ENCODE measurements at regions not wholly inside any gene's neighbourhood (a gene's known extent, or its start where the extent isn't known, plus 50 kb on each side); places are given as distances from the start of the nearest gene placed in this dataset.

DNA sequence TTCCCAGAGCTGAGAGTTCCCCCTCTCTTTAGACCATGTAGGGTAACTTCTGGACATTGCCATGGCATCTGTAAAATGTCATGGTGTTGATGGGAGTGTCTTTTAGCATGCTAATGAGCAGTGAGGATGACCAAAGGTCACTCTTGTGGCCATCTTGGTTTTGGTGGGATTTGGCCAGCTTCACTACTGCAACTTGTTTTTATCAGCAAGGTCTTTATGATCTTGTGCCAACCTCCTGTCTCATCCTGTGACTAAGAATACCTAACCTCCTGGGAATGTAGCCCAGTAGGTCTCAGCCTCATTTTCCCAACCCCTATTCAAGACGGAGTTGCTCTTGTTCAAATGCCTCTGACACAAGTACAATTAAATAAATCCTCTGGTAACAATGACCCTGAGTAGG lies 244.4 kb downstream of the NEDD1 start:
- TF ChIP-seq PPARA (CRISPR knock-in tag; IDR thresholded peaks at IDR 0.05; ENCODE audit: borderline replicate concordance) (no peak), ZNF70 (CRISPR knock-in tag; IDR thresholded peaks at IDR 0.05) (no peak), RARB (CRISPR knock-in tag; IDR thresholded peaks at IDR 0.05) (no peak), ISL1 (CRISPR knock-in tag; IDR thresholded peaks at IDR 0.05) (no peak), CSDC2 (CRISPR knock-in tag; IDR thresholded peaks at IDR 0.05) (no peak), GLIS3 (CRISPR knock-in tag; IDR thresholded peaks at IDR 0.05) (no peak), ESRRG (CRISPR knock-in tag; IDR thresholded peaks at IDR 0.05) (no peak), ZC3H10 (CRISPR knock-in tag; IDR thresholded peaks at IDR 0.05) (no peak), ZNF565 (CRISPR knock-in tag; conservative IDR thresholded peaks at IDR 0.05; ENCODE audit: low read depth) (no peak), BACH2 (CRISPR knock-in tag; IDR thresholded peaks at IDR 0.05; ENCODE audit: borderline replicate concordance) (no peak), SNAI2 (CRISPR knock-in tag; IDR thresholded peaks at IDR 0.05) (no peak), ZFP3 (CRISPR knock-in tag; IDR thresholded peaks at IDR 0.05) (no peak), ARNTL (CRISPR knock-in tag; IDR thresholded peaks at IDR 0.05; ENCODE audit: borderline replicate concordance, low read depth) (no peak), TOX (CRISPR knock-in tag; IDR thresholded peaks at IDR 0.05; ENCODE audit: borderline replicate concordance) (no peak), ZNF8 (CRISPR knock-in tag; IDR thresholded peaks at IDR 0.05) (no peak)
- TF ChIP-seq, protein P1, sequence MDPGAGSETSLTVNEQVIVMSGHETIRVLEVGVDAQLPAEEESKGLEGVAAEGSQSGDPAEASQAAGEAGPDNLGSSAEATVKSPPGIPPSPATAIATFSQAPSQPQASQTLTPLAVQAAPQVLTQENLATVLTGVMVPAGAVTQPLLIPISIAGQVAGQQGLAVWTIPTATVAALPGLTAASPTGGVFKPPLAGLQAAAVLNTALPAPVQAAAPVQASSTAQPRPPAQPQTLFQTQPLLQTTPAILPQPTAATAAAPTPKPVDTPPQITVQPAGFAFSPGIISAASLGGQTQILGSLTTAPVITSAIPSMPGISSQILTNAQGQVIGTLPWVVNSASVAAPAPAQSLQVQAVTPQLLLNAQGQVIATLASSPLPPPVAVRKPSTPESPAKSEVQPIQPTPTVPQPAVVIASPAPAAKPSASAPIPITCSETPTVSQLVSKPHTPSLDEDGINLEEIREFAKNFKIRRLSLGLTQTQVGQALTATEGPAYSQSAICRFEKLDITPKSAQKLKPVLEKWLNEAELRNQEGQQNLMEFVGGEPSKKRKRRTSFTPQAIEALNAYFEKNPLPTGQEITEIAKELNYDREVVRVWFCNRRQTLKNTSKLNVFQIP (CRISPR knock-in tag; IDR thresholded peaks at IDR 0.05; ENCODE audit: borderline replicate concordance, low read depth), result no peak
- TF ChIP-seq, protein P2, sequence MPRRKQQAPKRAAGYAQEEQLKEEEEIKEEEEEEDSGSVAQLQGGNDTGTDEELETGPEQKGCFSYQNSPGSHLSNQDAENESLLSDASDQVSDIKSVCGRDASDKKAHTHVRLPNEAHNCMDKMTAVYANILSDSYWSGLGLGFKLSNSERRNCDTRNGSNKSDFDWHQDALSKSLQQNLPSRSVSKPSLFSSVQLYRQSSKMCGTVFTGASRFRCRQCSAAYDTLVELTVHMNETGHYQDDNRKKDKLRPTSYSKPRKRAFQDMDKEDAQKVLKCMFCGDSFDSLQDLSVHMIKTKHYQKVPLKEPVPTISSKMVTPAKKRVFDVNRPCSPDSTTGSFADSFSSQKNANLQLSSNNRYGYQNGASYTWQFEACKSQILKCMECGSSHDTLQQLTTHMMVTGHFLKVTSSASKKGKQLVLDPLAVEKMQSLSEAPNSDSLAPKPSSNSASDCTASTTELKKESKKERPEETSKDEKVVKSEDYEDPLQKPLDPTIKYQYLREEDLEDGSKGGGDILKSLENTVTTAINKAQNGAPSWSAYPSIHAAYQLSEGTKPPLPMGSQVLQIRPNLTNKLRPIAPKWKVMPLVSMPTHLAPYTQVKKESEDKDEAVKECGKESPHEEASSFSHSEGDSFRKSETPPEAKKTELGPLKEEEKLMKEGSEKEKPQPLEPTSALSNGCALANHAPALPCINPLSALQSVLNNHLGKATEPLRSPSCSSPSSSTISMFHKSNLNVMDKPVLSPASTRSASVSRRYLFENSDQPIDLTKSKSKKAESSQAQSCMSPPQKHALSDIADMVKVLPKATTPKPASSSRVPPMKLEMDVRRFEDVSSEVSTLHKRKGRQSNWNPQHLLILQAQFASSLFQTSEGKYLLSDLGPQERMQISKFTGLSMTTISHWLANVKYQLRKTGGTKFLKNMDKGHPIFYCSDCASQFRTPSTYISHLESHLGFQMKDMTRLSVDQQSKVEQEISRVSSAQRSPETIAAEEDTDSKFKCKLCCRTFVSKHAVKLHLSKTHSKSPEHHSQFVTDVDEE (CRISPR knock-in tag; IDR thresholded peaks at IDR 0.05), result no peak

DNA sequence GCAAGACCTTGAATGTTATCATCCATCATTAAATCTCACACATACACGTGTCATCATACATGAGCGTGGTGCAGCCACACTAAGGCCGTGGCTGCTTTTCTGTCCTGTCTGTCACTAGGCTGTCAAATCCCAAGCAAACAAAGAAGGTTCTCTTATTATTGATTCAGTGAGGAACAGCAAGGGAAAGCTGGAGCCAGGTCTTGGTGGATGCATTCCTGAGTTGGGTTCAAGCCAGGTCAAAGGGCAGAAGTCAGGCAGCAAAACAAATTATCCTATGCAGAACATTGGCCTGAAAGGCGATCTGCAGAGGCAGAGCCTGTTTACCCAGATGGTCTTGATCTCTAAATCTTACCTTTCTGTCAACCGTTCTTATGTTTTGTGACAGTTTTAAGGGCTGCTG lies 252.3 kb downstream of the NEDD1 start:
- TF ChIP-seq CSDC2 (CRISPR knock-in tag; IDR thresholded peaks at IDR 0.05), result no peak
- TF ChIP-seq ARNTL (CRISPR knock-in tag; IDR thresholded peaks at IDR 0.05; ENCODE audit: borderline replicate concordance, low read depth), result no peak
- TF ChIP-seq ZNF565 (CRISPR knock-in tag; conservative IDR thresholded peaks at IDR 0.05; ENCODE audit: low read depth), result no peak
- no peak for TF ChIP-seq ZFP30 (CRISPR knock-in tag; IDR thresholded peaks at IDR 0.05)
- TF ChIP-seq ESRRG (CRISPR knock-in tag; IDR thresholded peaks at IDR 0.05), result no peak
- TF ChIP-seq, protein P3, sequence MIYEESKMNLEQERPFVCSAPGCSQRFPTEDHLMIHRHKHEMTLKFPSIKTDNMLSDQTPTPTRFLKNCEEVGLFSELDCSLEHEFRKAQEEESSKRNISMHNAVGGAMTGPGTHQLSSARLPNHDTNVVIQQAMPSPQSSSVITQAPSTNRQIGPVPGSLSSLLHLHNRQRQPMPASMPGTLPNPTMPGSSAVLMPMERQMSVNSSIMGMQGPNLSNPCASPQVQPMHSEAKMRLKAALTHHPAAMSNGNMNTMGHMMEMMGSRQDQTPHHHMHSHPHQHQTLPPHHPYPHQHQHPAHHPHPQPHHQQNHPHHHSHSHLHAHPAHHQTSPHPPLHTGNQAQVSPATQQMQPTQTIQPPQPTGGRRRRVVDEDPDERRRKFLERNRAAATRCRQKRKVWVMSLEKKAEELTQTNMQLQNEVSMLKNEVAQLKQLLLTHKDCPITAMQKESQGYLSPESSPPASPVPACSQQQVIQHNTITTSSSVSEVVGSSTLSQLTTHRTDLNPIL (CRISPR knock-in tag; IDR thresholded peaks at IDR 0.05; ENCODE audit: low read depth), result no peak
- no peak for TF ChIP-seq PPARA (CRISPR knock-in tag; IDR thresholded peaks at IDR 0.05; ENCODE audit: borderline replicate concordance)
- TF ChIP-seq, protein P1 (CRISPR knock-in tag; IDR thresholded peaks at IDR 0.05; ENCODE audit: borderline replicate concordance, low read depth), result no peak
- TF ChIP-seq TOX (CRISPR knock-in tag; IDR thresholded peaks at IDR 0.05; ENCODE audit: borderline replicate concordance), result no peak
- TF ChIP-seq, protein P2 (CRISPR knock-in tag; IDR thresholded peaks at IDR 0.05), result no peak
- ATAC-seq, result no peak

More for the DNA sequence above, 244.4 kb downstream of the NEDD1 start:
- no peak for ATAC-seq

- no peak for ATAC-seq
- TF ChIP-seq ZC3H10 (CRISPR knock-in tag; IDR thresholded peaks at IDR 0.05), result no peak
- no peak for TF ChIP-seq SNAI2 (CRISPR knock-in tag; IDR thresholded peaks at IDR 0.05)
- no peak for TF ChIP-seq PPARA (CRISPR knock-in tag; IDR thresholded peaks at IDR 0.05; ENCODE audit: borderline replicate concordance)
- no peak for TF ChIP-seq ZNF70 (CRISPR knock-in tag; IDR thresholded peaks at IDR 0.05)
- TF ChIP-seq, protein P1 (CRISPR knock-in tag; IDR thresholded peaks at IDR 0.05; ENCODE audit: borderline replicate concordance, low read depth), result no peak
- TF ChIP-seq, protein P2 (CRISPR knock-in tag; IDR thresholded peaks at IDR 0.05), result no peak
- no peak for TF ChIP-seq RARB (CRISPR knock-in tag; IDR thresholded peaks at IDR 0.05)
- no peak for TF ChIP-seq ESRRG (CRISPR knock-in tag; IDR thresholded peaks at IDR 0.05)
- no peak for TF ChIP-seq ZNF8 (CRISPR knock-in tag; IDR thresholded peaks at IDR 0.05)
- TF ChIP-seq ZFP3 (CRISPR knock-in tag; IDR thresholded peaks at IDR 0.05), result no peak
- TF ChIP-seq, protein P3 (CRISPR knock-in tag; IDR thresholded peaks at IDR 0.05; ENCODE audit: low read depth), result no peak
Measured at GRCh38 chr12:97160277-97160676, 253.2 kb downstream of the NEDD1 start.

Measured in SK-N-SH treated with all-trans-retinoic acid at 6 μM for 48 hours (cell line).